Ishikawa (cell line): ENCODE measurements at regions not wholly inside any gene's neighbourhood (a gene's known extent, or its start where the extent isn't known, plus 50 kb on each side); places are given as distances from the start of the nearest gene placed in this dataset.

Source experiments
- CEBPB ChIP-seq: IDR thresholded peaks from 2 replicates; pipeline ENCODE4 v1.6.1; 2012
- CREB1 ChIP-seq: IDR thresholded peaks from 2 replicates; pipeline ENCODE4 v1.6.1; 2012; ENCODE audit warnings: low read depth
- EGR1 ChIP-seq: IDR thresholded peaks from 2 replicates; pipeline ENCODE4 v1.6.1; 2012
- EP300 ChIP-seq: IDR thresholded peaks from 2 replicates; pipeline ENCODE4 v1.6.1; 2012; ENCODE audit warnings: borderline replicate concordance
- FOXM1 ChIP-seq: IDR thresholded peaks from 2 replicates; pipeline ENCODE4 v1.6.1; 2012; ENCODE audit warnings: low read depth, borderline replicate concordance
- MAX ChIP-seq: IDR thresholded peaks from 2 replicates; pipeline ENCODE4 v1.6.1; 2012
- NFIC ChIP-seq: IDR thresholded peaks from 2 replicates; pipeline ENCODE4 v1.6.1; 2012
- RAD21 ChIP-seq: IDR thresholded peaks from 2 replicates; pipeline ENCODE4 v1.6.1; 2012; ENCODE audit warnings: low read depth
- REST ChIP-seq: IDR thresholded peaks from 2 replicates; pipeline ENCODE4 v1.6.1; 2012; ENCODE audit warnings: low read depth, mild to moderate bottlenecking
- TAF1 ChIP-seq: IDR thresholded peaks from 2 replicates; pipeline ENCODE4 v1.6.1; 2012; ENCODE audit warnings: low read depth, mild to moderate bottlenecking
- TCF12 ChIP-seq: IDR thresholded peaks from 2 replicates; pipeline ENCODE4 v1.6.1; 2012; ENCODE audit warnings: low read depth
- TEAD4 ChIP-seq: IDR thresholded peaks from 2 replicates; pipeline ENCODE4 v1.6.1; 2012
- USF1 ChIP-seq: IDR thresholded peaks from 2 replicates; pipeline ENCODE4 v1.6.1; 2012
- YY1 ChIP-seq: IDR thresholded peaks from 2 replicates; pipeline ENCODE4 v1.6.1; 2012; ENCODE audit warnings: low read depth

- no peak for TF ChIP-seq TAF1
- TF ChIP-seq EGR1, result no peak
- no peak for TF ChIP-seq REST
- TF ChIP-seq CREB1, result no peak
- TF ChIP-seq MAX, result no peak
- no peak for TF ChIP-seq USF1
- no peak for TF ChIP-seq TCF12
- no peak for TF ChIP-seq TEAD4
- no peak for TF ChIP-seq RAD21
- TF ChIP-seq CEBPB, result no peak
- no peak for TF ChIP-seq EP300
- TF ChIP-seq YY1, result no peak
- no peak for TF ChIP-seq NFIC
- no peak for TF ChIP-seq FOXM1
Measured at GRCh38 chr4:57401586-57401985, 291.4 kb upstream of the IGFBP7 start.
